Activated CD8-positive, alpha-beta T cell treated with anti-CD3 and anti-CD28 coated beads for 36 hours (primary cell): ENCODE measurements at regions not wholly inside any gene's neighbourhood (a gene's known extent, or its start where the extent isn't known, plus 50 kb on each side); places are given as distances from the start of the nearest gene placed in this dataset.
"Not testable (repeated sequence)": the region's sequence is repeated elsewhere in the genome, so short reads cannot be mapped to it uniquely, and the experiment has no call there.

Source experiments
- ATAC-seq: fragments of 200-7000 bp; cut with Tn5 transposase; one replicate; pipeline ENCODE4 v1.10.0; 2021; ENCODE audit warnings: mild to moderate bottlenecking, moderate library complexity
- CTCF ChIA-PET: fragments of 350-600 bp; sonication (Branson Sonifier 250); formaldehyde crosslinking; loops from one replicate; lab custom pipeline; 2021; ENCODE audit warnings: antibody characterized with exemption; lab: Charles Lee
- POLR2A ChIA-PET: fragments of 350-600 bp; sonication (Branson Sonifier 250); formaldehyde crosslinking; loops from one replicate; lab custom pipeline; 2021; ENCODE audit warnings: antibody characterized with exemption; lab: Charles Lee
- DNase-seq: peaks from one replicate; pipeline ENCODE4 v3.0.0-alpha.2; 2020
- H3K27ac Mint-ChIP-seq: one replicate; pipeline ENCODE4 v1.8.0; 2021; ENCODE audit warnings: mild to moderate bottlenecking, mixed read lengths
- H3K27me3 Mint-ChIP-seq: one replicate; pipeline ENCODE4 v1.8.0; 2021; ENCODE audit warnings: mixed read lengths
- H3K36me3 Mint-ChIP-seq: one replicate; pipeline ENCODE4 v1.8.0; 2021; ENCODE audit warnings: low read depth, mixed read lengths
- H3K4me1 Mint-ChIP-seq: one replicate; pipeline ENCODE4 v1.8.0; 2021; ENCODE audit warnings: low read depth, mixed read lengths
- H3K4me3 Mint-ChIP-seq: one replicate; pipeline ENCODE4 v1.8.0; 2021; ENCODE audit warnings: mild to moderate bottlenecking, moderate library complexity, mixed read lengths
- H3K9me3 Mint-ChIP-seq: one replicate; pipeline ENCODE4 v1.8.0; 2021; ENCODE audit warnings: mixed read lengths
- CTCF ChIP-seq: fragments of 200-600 bp; IDR thresholded peaks from one replicate; pipeline ENCODE4 v1.8.0; 2022; ENCODE audit warnings: antibody characterized with exemption, mild to moderate bottlenecking
- intact Hi-C: fragments of 100-400 bp; cut with micrococcal nuclease; formaldehyde crosslinking; loops from one replicate; pipeline ENCODE4 v1.10.0; 2022

GRCh38 chr7:104264285-104264684 is 56.5 kb upstream of the ORC5 start:
- H3K36me3 Mint-ChIP-seq, result no peaks in the 10 kb centered on the region
- no peak overlapping the region for H3K27ac Mint-ChIP-seq
- intact Hi-C loops, result no loop called here
- TF ChIP-seq CTCF, result no peak
- H3K9me3 Mint-ChIP-seq, result peaks cover 5% of the 10 kb centered on the region
- H3K4me3 Mint-ChIP-seq, result no peak overlapping the region
- peaks cover 25% of the 10 kb centered on the region for H3K27me3 Mint-ChIP-seq
- DNase-seq (no peak), ATAC-seq (peak; percentile 37)
- no peaks in the 10 kb centered on the region for H3K4me1 Mint-ChIP-seq
- CTCF ChIA-PET, result interaction anchor here (1.7 kb wide), 1 partner anchor 33 kb away, joined by 5 read pairs; no protein-coding TSS in a partner anchor
- POLR2A ChIA-PET, result no interaction called here

GRCh38 chr7:104267701-104268368 is 60.0 kb upstream of the ORC5 start:
- H3K27ac Mint-ChIP-seq, result no peak overlapping the region
- DNase-seq (no peak), ATAC-seq (no peak)
- peak; percentile 60 for TF ChIP-seq CTCF
- H3K9me3 Mint-ChIP-seq, result peaks cover 5% of the 10 kb centered on the region
- peaks cover 12% of the 10 kb centered on the region for H3K27me3 Mint-ChIP-seq
- POLR2A ChIA-PET, result no interaction called here
- CTCF ChIA-PET, result interaction anchor here (0.7 to 2.9 kb wide), 6 partner anchors 15 to 694 kb away, joined by 3 to 15 read pairs (median 3); no protein-coding TSS in a partner anchor
- H3K4me3 Mint-ChIP-seq, result no peak overlapping the region
- intact Hi-C loops, result no loop called here
- no peaks in the 10 kb centered on the region for H3K36me3 Mint-ChIP-seq
- no peaks in the 10 kb centered on the region for H3K4me1 Mint-ChIP-seq

GRCh38 chr7:104271948-104272347 is 56.5 kb upstream of the LHFPL3 start:
- POLR2A ChIA-PET, result no interaction called here
- CTCF ChIA-PET, result interaction anchor here (1.0 kb wide), 1 partner anchor 41 kb away, joined by 3 read pairs; no protein-coding TSS in a partner anchor
- Mint-ChIP-seq H3K27me3 (peaks cover 15% of the 10 kb centered on the region), H3K4me3 (no peak overlapping the region), H3K4me1 (no peaks in the 10 kb centered on the region), H3K27ac (no peak overlapping the region), H3K36me3 (no peaks in the 10 kb centered on the region), H3K9me3 (peaks cover 4% of the 10 kb centered on the region)
- no peak for TF ChIP-seq CTCF
- DNase-seq (no peak), ATAC-seq (no peak)
- intact Hi-C loops, result no loop called here

DNA sequence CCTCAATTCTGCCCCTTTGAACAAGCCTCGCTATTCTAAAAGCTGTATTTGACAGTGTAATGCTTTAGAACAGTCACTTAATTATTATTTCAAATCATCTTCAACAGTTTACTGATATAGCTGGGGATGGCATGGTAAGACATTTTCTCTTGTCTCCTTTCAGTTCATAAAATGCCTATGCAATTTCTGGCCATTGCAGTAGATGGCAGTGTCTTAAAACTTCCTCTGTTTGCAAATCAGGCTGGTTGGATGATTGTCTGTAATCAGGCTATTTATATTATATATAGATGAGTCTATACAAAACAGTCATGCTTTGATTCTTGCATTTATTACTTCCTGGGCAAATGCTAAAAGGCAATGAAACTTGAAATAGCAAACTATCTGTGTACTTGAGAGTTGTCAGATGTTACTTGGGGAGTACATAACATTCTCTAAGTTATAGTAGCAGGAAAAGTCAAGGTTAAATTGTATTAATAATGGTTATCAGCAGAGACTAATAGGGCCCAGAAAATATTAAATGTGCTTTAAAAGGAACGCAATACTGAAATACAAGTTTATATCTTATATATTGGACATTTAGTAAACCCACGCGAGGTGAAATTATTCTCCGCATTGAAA is 55.5 kb upstream of the LHFPL3 start:
- H3K9me3 Mint-ChIP-seq, result peaks cover 4% of the 10 kb centered on the region
- intact Hi-C loops, result no loop called here
- H3K27ac Mint-ChIP-seq, result no peak overlapping the region
- CTCF ChIA-PET, result interaction anchor here (1.0 kb wide), 2 partner anchors 18 to 42 kb away, joined by 3 read pairs; no protein-coding TSS in a partner anchor
- no peaks in the 10 kb centered on the region for H3K4me1 Mint-ChIP-seq
- DNase-seq (peak; percentile 17), ATAC-seq (no peak)
- peaks cover 14% of the 10 kb centered on the region for H3K27me3 Mint-ChIP-seq
- H3K36me3 Mint-ChIP-seq, result no peaks in the 10 kb centered on the region
- POLR2A ChIA-PET, result no interaction called here
- no peak overlapping the region for H3K4me3 Mint-ChIP-seq
- TF ChIP-seq CTCF, result peak; percentile 45

GRCh38 chr7:104275900-104276299 is 52.5 kb upstream of the LHFPL3 start:
- Mint-ChIP-seq H3K27ac (no peak overlapping the region), H3K9me3 (peaks cover 7% of the 10 kb centered on the region), H3K27me3 (peaks cover 5% of the 10 kb centered on the region), H3K4me1 (no peaks in the 10 kb centered on the region), H3K4me3 (no peak overlapping the region), H3K36me3 (no peaks in the 10 kb centered on the region)
- intact Hi-C loops, result no loop called here
- ChIA-PET POLR2A (no interaction called here), CTCF (no interaction called here)
- peak; percentile 4 for DNase-seq
- ATAC-seq, result no peak
- TF ChIP-seq CTCF, result no peak

GRCh38 chr7:104276730-104277129 is 51.7 kb upstream of the LHFPL3 start:
- H3K9me3 Mint-ChIP-seq, intact Hi-C loops, H3K4me3 Mint-ChIP-seq, H3K27me3 Mint-ChIP-seq, H3K36me3 Mint-ChIP-seq, ATAC-seq, CTCF ChIA-PET, H3K27ac Mint-ChIP-seq, POLR2A ChIA-PET, DNase-seq, H3K4me1 Mint-ChIP-seq: not testable (repeated sequence)
